Umbilical cord (tissue), 1 donor: ENCODE measurements at regions not wholly inside any gene's neighbourhood (a gene's known extent, or its start where the extent isn't known, plus 50 kb on each side); places are given as distances from the start of the nearest gene placed in this dataset.
"Not testable (repeated sequence)": the region's sequence is repeated elsewhere in the genome, so short reads cannot be mapped to it uniquely, and the experiment has no call there.

Experiments
- DNase-seq: peaks from one replicate; pipeline ENCODE4 v3.0.0-alpha.2; 2015; ENCODE audit warnings: low spot score

DNA sequence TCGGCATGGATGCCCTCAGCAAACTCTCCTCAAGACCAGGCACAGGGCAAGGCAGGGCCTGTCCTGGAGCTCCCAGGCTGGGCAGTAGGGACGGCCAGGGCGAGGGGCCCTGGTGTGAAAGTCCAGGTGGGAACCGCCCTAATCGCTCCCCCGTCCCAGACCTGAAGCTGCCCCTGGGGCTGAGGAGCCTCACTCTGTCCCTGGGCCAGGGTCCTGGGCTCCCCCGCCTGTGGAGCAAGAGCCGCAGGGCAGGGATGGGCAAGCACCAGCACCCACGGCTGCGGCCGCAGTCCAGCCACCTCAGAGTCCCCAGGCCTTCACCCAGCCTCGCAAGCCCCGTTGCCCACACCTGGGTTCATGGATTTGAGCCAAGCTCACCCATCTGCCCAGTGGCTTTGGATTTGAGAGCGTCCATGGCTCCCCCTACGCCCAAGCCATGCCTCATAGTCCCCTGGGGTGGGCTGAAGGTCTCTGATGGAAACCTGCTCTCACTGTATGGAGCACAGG lies 102.4 kb upstream of the C14orf180 start:
- DNase-seq, result no peak

DNA sequence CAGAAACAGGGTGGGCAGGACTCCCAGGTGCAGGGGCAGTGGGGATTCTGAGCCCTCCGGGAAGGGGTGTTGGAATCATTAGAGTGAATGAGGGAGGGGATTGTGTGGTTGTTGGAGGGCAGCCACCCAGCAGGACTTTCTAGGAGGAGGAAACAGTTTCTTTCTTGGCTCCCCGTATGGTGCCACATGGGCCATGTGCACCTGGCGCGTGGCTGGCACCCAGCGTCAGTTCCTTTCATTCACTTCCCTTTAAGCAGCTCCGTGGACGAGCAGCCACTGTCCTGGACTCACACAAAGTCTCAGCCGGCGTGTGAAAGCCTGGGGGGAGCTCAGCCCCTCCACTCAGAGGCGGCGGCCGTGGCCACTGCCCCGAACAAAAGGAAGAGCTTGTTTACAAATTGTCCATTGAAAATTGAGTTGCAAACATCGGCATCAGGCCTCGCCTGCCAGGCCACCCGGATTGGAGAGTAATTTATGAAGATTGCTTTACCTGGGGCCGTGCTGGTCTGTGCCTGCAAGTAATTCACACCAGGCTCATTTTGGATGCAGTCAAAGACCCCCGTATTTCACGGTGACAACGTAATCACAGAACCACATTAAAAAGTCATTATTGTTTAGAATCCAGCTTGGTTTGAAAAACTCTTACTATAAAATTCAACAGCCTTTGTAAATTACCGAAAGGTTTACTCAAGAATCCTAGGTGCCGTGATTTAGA lies 101.7 kb upstream of the C14orf180 start:
- DNase-seq, result no peak

GRCh38 chr14:104478656-104479055 lies 100.9 kb upstream of the C14orf180 start:
- DNase-seq, result no peak

- no peak for DNase-seq
Observed at GRCh38 chr14:104479901-104480300, 99.7 kb upstream of the C14orf180 start.

DNA sequence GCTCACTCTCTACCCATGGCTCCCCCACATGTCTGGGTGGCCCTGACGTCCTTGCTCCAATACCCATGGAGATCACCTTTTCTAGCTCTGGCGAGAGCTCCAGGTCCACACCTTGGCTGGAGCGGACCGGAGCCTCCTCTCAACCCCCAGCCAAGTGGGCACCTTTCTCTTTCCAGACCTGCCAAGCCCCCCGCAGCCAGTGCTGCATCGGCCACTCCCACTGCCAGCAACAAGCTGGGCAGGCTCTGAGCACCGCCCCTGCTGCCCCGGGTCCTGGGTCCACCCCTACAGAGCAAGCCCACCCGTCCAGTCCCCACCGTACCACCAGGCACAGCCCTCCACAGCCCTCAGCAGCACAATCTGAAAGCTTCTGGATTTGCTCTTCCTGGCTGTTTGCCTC lies 98.2 kb upstream of the C14orf180 start:
- DNase-seq, result no peak

DNA sequence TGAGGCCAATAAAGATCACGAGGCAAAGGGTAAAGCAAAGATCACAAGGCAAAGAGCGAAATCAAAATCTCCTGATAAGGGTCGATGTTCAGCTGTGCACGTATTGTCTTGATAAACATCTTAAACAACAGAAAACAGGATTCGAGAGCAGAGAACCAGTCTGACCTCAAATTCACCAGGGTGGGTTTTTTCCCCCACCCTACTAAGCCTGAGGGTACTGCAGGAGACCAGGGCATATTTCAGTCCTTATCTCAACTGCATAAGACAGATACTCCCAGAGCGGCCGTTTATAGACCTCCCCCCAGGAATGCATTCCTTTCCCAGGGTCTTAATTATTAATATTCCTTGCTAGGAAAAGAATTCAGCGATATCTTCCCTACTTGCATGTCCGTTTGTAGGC lies 97.5 kb upstream of the C14orf180 start:
- DNase-seq, result not testable (repeated sequence)

DNA sequence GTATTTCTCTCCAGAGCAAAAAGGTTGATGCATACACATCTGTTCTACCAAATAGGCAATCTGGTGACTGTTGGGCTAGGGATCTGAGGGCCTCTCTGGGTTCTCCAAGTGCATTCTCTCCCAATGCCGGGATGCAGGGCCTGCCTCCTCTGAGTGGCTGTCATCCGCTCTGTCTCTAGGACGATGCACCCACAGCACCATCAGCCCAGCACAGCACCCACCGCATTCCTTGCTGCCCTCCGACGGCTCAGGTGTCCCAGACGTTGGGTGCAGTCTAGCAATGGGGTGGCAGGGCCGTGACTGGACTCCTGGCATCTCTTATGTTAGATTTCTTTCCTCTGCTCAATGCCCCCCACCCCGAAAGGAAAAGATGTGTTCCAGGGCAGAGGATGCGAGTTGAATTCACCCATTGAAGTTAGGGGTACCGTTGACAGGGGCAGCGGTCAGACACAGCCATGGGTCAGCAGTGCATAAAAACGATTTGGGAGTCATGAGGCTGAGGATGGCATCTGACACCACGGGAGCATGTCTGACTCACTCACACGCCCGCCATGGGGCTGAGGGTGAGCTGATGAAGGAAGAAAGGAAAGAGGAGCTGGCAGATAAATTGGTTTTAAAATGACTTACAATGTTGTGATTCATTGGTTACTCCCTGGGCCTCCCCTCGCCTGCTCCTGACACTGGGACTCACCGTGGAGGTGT lies 93.2 kb upstream of the C14orf180 start:
- no peak for DNase-seq

GRCh38 chr14:104494483-104494882 lies 85.1 kb upstream of the C14orf180 start:
- no peak for DNase-seq

DNA sequence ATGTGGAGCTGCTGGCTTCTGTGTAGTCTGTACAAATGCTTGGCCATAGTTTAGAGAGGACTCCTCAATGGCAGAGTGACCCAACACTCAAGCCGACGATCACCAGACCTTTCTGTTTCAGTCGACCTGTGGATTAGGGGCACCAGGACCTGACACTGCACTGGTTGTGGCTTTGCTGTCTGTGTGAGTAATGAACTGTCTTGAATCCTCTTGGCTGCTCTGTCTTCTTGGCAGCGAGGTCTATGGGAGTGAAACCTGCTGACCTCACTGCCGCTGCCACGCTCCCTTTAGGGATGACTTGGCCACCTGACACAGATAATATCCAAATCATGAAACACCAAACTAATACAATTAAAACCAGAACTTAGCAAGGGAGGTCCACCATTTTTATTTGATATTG lies 83.5 kb upstream of the C14orf180 start:
- DNase-seq, result no peak

GRCh38 chr14:104499784-104500760 lies 79.5 kb upstream of the C14orf180 start:
- peak; percentile 78 for DNase-seq

DNA sequence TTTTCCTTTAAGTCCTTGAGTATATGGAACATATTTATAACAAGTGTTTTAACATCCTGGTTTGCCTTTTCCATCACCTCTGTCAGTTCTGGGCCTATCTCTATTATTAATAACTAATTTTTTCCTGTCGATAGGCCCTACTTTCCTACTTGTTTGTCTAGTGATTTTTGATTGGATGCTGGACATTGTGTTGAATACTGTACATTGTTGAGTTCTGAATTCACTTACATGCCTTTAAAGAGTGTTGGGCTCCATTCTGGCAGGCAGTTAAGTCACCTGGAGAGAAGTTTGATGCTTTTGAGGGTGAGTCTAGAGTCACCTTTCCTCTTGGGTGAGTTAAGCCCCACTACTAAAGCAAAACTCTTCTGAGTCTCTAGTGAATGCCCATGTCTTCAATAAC lies 77.5 kb upstream of the C14orf180 start:
- DNase-seq, result no peak

GRCh38 chr14:104503691-104504090 lies 75.9 kb upstream of the C14orf180 start:
- DNase-seq, result no peak

- no peak for DNase-seq
Observed at GRCh38 chr14:104504172-104504735, 75.3 kb upstream of the C14orf180 start.

- DNase-seq, result no peak
Observed at GRCh38 chr14:104505085-104506074, 74.2 kb upstream of the C14orf180 start.

DNA sequence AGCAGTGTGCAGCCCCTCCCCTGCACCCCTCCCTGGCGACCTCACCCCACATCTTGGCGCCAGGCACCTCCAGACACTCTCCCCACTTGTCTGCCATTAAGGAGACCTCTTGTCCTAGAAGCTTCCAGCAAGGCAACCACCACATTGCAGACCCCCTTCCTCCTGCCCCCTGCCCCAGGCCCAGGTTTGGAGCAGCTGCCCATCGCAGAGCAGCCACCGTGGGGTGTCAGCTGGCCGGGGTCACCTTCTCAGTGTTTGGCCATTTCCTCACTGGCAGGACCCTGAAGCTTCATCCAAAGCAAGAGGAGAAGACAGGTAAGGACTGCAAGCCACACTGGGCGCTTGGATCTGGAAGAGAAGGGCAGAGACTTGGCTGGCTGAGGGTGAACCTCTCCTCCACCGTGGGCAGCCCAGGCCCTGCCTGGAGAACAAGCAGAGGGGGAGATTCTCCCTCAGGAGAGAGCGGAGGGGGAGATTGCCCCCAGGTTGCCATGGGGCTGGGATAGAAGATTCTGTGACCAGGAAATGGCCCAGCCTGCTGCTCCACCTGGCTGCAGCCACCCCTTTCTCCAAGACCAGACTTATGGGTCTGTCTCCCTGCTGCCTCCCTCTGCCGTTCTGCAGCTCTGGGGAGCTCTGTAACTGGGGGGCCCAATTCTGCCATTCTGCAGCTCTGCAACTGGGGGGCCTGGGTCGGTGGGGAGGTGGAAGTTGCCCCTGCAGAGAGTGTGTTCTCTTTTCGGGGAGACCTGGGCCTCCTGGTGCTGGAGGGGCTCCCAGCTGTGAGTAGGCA lies 72.9 kb upstream of the C14orf180 start:
- no peak for DNase-seq

DNA sequence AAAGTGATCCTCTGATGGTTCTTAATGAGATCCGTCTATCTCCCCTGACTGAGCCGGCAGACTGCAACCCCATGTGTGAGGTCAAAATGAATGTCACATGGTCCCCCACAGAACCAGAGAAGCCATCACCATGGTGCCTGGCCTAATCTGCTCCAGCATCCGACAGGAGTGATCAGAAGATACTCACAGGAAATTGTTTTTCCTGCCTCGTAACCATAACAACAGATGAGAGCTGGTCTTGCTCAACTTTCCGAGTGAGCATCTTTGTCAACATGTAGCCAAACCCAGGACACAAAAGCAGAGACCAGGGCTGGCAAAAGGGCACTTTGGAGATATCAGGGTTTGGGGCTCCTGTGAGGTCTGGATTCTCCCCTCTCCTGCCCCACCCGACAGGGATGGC lies 72.1 kb upstream of the C14orf180 start:
- peak; percentile 20 for DNase-seq

- no peak for DNase-seq
Observed at GRCh38 chr14:104509673-104510072, 69.9 kb upstream of the C14orf180 start.

- DNase-seq, result no peak
Observed at GRCh38 chr14:104510216-104510615, 69.3 kb upstream of the C14orf180 start.

DNA sequence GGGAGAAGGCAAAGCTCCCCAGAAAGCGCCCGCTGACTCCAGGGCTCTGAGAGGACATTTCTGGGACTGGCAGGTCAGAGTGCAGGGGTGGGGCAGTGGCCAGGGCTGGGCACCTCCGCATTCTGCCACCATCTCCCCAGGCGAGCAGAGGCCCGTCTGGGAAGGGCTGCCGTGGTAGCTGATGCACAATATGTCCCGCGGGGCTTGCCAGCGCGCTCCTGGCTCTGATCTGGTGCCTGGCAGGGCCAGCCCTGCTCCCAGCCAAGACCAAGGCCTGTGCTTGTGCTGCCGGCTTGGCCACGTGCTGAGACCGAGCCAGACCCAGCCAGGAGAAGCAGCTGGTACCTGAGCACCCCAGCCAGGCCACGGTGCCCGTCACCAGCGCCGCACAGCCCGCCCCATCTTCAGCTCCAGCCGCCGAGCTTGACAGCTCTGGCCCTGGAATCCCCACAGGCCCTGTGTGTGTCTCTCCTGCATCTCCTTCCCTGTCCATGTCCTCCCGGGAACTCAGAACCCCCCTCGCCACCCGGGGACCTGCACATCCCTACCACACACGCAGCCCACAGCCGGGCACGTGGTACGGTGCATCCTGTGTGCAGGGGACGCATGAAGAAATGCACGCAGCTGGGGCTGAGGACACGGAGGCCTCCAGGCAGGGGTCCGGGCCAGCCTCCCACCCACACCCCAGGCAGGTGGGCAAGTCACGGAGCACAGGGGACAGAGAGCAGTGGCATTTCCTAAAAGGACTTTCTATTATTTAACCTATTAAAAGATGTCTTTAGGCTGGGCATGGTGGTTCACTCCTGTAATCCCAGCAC lies 68.6 kb upstream of the C14orf180 start:
- no peak for DNase-seq
